Fibroblast of the aortic adventitia (primary cell): ENCODE measurements at regions not wholly inside any gene's neighbourhood (a gene's known extent, or its start where the extent isn't known, plus 50 kb on each side); places are given as distances from the start of the nearest gene placed in this dataset.

Experiments
- DNase-seq: peaks from one replicate; pipeline ENCODE4 v3.0.0-alpha.2; 2010; ENCODE audit warnings: low read depth
- H3K4me3 ChIP-seq: 2 replicates; pipeline ENCODE4 v1.5.1; 2011; ENCODE audit warnings: low read depth, mild to moderate bottlenecking, control low read depth, low read length, moderate library complexity
- TF ChIP-seq, protein P1 (sequence below): IDR thresholded peaks from 2 replicates; pipeline ENCODE4 v1.5.1; 2011; ENCODE audit warnings: mild to moderate bottlenecking, low read length, control low read depth, inconsistent platforms; ENCODE audit not compliant: insufficient read depth

DNA sequence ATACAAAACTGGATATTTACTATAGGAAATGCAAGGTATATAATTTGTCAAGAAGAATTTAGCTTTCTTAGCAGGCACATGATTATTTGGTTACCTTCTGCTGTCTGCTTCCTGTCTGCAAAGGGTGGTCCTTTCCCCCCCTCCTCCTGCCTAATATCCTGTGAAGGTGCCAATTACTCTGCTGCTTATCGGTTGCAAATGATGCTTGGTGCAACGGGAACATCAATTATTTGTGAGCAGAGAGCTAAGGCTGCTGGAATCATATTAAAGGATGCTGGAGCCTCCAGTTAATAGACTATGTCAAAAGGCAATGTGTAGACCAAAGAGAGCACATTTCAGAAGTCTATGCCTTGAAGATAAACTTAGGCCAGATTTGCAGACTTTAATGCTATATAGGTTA is 443.7 kb upstream of the ONECUT1 start:
- no peak overlapping the region for H3K4me3 ChIP-seq
- TF ChIP-seq, protein P1, sequence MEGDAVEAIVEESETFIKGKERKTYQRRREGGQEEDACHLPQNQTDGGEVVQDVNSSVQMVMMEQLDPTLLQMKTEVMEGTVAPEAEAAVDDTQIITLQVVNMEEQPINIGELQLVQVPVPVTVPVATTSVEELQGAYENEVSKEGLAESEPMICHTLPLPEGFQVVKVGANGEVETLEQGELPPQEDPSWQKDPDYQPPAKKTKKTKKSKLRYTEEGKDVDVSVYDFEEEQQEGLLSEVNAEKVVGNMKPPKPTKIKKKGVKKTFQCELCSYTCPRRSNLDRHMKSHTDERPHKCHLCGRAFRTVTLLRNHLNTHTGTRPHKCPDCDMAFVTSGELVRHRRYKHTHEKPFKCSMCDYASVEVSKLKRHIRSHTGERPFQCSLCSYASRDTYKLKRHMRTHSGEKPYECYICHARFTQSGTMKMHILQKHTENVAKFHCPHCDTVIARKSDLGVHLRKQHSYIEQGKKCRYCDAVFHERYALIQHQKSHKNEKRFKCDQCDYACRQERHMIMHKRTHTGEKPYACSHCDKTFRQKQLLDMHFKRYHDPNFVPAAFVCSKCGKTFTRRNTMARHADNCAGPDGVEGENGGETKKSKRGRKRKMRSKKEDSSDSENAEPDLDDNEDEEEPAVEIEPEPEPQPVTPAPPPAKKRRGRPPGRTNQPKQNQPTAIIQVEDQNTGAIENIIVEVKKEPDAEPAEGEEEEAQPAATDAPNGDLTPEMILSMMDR = no peak
- no peak for DNase-seq

DNA sequence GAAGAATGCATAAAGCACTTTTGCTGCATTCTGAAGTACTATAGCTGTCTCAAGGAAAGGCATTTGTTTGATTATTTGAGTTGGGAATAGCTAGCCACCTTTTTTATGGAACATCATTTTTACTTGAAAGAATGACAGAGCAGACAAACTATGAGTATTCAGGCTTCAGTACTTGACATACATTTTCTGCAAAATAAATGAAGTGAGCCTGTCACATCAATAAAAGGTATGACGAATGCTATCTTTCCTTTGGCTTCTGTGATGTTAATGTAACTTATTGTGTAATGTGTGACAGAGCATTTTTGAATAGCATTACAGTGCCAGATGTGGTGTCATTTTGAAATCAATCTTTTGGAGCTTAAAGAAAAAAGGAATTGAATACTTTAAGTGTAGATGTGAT is 440.3 kb upstream of the ONECUT1 start:
- no peak for DNase-seq
- TF ChIP-seq, protein P1 = no peak
- H3K4me3 ChIP-seq = no peak overlapping the region

DNA sequence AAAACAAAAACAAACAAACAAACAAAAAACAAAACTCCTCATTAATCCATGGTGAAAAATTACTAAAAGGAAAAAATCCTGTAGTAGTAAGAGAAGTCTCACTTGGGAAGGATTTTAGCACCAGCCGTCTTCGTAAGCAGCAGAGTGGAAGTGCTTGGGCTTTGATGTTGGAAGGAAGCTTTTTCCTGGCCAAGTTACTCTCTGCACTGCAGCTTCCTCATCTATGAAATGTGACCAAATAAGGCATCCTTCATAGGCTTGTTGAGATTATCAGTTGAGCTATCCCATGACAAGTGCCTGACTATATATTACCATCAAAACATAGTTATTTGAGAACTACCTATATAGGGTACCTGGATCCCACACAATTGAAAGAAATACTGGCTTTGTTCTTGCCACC is 436.4 kb upstream of the ONECUT1 start:
- H3K4me3 ChIP-seq = no peak overlapping the region
- DNase-seq = no peak
- TF ChIP-seq, protein P1 = no peak

DNA sequence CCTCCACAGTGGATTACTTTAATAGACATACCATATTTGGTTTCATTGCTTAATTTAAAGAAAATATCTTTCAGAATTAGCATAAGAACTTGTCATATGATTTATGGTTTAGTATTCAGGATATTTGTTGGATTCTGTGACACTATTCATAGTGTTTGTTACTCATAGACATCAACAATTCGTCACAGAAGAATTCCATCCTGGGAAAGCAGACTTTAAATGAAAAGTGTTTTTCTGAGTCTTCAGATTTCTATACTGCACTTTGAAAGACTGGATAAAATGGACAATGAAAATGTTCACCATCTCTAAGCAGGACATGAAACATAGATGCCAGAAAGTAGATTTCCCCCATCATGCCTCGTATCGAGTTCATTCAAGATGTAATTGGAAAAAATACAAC is 435.6 kb upstream of the ONECUT1 start:
- DNase-seq = no peak
- TF ChIP-seq, protein P1 = no peak
- H3K4me3 ChIP-seq = no peak overlapping the region

DNA sequence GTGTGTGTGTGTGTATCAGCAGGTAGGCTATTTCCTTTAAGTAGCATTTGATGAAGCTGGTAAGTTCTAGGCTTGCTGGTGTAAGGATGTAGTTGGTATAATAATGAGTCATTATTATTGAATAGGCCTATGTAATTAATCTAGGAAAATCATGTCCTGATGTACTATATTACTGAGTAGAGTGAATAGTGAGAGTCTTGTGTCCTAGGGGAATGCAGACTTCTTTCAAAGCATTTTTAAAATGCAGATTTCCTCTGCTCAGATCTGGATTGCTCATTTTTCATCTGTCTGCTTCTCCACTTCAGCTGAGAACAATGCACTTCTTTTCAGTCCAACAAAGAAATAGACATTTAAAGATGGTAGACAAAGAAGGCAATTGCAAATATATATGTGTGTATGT is 434.2 kb upstream of the ONECUT1 start:
- no peak overlapping the region for H3K4me3 ChIP-seq
- TF ChIP-seq, protein P1 = no peak
- DNase-seq = no peak

DNA sequence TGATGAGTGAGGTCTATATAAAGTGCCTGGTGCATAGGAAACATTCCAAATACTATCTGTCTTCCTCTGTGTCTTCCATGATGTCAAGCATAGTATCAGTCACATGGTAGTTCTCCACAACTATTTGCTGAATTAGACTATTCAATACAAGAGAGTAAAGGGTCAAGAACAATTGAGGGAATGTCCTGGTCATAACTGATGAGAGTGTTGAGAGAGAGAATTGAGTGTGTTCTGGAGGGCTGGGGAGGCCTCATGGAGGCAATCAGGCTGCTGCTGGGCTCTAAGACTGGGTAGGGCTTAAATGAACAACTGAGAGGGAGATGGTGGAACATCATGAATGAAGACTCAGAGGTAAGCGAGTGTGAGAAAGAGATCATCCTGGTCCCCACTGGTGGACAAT is 433.7 kb upstream of the ONECUT1 start:
- H3K4me3 ChIP-seq = no peak overlapping the region
- DNase-seq = no peak
- TF ChIP-seq, protein P1 = no peak
